Muscle of back (tissue), 3 donors: ENCODE measurements at regions not wholly inside any gene's neighbourhood (a gene's known extent, or its start where the extent isn't known, plus 50 kb on each side); places are given as distances from the start of the nearest gene placed in this dataset.
A peak's percentile ranks its signal among the peaks of the same experiment; 100 is the strongest.

Experiments
- DNase-seq, 3 donors: peaks; one replicate each; pipeline versions ENCODE4 v3.0.0 to v3.0.0-alpha.2; 2013

DNA sequence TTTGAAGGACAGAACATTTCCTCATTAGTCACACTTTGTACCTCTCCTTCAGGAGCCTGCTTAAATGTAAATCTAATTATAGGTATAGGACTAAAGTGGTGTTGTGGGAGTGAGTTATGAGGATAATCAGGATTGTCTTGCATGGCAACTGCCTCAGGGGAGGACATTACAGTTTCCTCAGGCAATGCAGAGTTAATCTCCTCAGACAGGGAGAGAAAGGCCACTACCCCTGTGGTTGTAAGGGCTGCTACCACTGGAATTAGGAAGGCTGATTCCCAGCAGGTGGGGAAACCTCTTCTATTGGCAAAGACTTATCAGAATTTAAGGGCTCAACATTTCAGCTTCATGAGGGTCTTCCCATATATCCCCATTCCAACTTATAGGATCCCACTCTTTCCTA, 286.8 kb upstream of the PBX1 start:
- DNase-seq = no peak

DNA sequence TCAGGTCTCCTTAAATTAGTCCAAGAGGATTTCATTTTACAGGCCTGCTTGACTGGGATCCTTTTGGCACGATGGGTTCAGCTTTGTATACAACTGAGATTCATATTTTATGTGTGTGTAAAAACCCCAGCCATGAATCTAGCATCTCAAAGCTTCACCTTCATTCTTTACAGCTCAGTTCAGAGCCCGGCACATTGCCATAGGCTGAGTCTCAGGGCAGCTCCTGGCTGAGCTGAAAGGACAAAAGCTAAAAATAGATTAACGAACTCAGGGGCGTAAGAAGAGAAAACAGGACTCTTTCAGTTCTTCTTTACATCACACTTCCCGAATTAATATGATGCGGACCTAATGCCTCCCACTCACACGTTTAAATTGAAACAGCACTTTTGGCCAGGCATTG, 262.8 kb upstream of the PBX1 start:
- DNase-seq = peak in 1 of 3 donors; percentile 13

DNA sequence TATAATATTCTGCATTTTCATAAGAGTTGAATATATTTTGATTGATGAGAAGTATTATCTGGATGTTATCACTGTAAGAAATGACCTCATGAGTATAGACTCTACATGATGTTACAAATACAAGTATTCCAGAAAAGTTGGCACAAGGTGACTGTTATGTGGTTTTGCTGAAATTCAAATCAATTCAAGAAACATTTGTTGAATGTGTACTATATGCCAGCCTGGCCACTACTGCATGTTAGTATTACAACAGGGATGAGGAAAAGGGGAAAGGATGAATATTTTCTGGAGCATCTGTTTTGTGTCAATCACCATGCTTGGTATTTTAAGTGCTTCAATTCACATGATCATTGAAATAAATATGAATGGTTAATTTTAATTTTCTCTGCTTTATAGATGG, 250.9 kb upstream of the PBX1 start:
- DNase-seq = no peak

DNA sequence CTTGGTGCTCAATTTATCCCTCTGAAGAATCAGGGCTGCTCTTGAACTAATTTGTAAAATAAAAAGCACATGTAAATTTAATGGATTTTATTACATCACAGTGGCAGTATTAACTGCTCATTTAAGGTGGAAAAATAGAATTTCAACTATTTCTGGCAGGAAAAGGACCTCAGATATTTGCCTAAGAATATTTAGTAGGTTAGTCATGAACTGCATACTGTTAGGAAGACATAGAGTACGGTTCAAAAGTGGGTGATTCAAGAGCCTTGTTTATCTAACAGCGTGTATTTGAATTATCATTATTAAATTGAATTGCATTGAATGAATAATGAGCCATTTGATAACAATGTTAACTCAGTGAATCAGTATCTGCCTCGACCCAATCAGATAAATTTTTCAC, 248.8 kb upstream of the PBX1 start:
- DNase-seq = peak in 1 of 3 donors; percentile 37

DNA sequence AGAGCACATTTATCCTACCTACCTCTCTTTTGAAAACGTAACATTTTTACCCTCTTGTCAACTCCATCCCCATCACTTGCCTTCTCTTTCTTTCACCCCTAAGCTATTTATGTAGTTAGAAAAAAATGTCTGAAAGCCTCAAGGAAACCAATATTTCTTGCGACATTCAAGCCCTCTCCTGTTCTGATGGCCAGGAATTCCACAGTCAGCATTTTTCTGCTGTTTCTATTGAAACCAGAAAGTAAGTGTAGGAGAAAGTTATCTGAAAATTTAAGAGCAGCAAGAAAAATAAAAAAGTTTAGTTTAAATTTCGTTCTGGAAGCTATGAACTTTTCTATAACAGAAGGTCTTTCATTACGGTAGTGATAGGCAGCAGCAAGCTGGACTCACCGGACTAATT, 247.6 kb upstream of the PBX1 start:
- DNase-seq = no peak

DNA sequence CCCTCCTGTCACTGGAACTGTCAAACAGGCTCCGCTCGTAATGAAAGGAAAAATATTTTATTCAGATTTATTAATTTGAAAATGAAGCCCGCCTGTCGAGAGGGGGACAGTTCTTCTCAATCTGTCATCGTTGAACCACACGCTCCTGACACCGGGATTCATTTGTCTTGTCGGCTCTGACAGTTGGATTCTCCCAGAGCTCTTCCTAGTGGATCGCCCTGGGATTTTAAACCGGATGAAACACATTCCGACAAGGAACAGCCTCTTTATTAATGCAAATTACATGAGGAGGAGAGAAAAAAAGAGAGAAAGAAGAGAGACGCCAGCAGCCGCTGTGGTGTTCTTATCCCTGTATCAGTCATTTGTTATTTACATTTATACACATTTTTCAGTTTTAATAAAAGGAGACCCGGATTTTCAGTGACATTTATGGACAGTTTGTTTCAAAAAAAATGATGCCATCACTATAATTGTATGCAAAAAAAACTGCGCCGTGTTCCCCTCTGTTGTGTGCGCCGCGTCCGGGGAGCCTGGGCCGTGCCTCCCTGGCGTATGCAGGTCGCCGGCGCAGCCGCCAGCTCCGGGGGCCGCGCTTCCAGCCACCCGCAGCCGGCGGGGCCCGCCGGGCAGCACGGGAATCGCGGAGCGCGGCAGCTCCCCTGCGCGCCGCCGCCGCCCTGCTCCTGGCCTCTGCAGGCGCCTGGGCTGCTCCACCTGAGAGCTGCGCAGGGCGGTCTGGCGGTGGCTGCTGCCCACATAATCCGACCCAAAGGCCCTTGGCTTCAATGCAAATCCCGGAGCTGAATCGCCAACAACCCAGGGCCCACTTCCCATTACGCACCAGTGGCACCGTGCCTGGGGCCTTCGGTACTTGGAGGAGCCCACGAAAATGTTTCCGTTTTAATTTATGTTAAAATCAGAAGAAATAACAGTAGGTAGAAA, 237.9 kb upstream of the PBX1 start:
- peak in 2 of 3 donors; percentile 17 to 36 for DNase-seq

DNA sequence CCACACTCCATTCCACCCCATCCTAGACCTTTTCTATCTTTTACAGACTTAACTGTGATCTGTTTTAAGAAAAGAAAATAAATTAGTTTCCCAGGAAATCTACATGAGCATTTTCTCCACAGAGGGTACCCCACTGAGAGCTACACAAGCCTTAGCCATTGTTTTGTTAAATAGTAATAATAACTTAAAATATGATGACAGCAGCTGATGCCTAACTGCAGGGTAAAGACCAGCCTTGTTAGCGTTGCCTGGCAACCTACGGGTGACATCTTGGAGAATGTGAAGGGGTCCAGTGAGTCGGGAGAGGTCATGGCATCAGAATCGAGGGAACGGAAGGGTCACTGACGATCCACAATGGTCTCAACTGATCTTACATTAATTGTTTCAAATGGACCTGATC, 233.2 kb upstream of the PBX1 start:
- DNase-seq = no peak

DNA sequence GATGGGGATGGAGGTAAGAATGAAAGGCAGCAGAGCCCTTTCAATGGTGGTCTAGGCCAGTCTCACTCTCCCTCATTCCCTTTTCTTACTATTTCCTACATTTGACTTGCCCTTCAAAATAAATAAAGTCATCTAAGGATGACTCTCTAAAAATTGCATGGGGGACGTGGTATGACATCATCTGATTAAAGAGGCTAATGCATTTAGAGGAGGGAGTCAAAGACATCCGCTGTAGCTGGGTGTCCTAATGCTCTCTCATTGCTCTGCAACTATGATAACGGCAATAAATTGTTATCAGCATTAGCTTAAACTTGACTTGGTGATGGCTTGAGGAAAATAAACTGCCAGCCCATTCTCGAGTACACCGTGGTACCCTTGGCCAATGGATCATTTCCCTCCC, 225.6 kb upstream of the PBX1 start:
- no peak for DNase-seq

DNA sequence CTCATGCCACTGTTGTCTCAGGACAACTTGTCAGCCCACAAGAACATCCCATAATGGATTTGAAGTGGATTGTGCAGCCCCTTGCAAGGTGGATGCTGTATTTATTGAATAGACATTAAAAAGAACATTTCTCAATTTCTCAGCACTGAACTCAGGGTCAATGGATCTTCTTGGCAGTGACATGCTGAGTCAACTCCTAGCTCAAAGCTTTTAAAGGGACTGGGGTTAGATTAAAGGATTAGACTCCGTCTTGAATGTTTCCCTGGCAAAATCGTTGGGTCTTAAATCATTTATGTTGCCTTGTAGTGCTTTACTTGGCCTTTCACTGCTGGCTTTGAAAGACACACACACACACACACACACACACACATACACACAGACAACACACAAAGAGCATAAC, 221.6 kb upstream of the PBX1 start:
- no peak for DNase-seq

DNA sequence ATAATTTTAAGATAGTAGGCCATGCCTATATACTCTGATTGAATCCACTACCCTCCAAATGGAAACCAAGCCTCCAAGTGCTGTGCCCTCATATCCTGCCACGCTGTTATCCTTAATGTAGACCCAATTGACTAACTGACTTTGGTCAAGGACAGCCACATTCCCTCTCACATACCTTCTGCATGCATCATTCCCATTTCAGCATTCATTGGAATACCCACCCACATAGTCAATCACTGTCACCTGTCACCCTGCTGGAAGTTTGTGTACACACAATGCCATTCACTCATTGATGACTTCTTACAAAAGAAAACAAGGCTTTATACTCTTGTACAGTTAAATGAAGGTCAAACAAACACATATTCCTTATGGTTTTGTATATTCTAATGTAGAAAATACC, 221.1 kb upstream of the PBX1 start:
- no peak for DNase-seq

DNA sequence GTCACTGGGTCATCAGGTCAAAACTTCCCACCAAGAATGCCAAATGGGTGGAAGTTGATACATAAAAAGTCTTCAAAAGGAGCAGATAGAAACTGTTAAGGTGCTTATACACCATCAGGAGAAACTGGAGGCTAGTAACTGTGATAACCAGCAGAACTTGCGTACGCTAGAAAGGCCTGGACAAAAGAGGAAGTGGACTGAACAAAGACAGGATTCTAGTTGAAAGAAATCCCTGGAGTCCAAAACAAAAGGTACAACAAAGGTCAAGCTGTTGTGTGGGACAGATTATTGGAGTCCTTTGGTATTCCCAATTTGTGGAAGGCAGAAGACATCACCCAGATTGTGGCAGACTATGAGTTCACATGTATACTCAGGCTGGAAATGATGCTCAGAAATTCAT, 215.8 kb upstream of the PBX1 start:
- no peak for DNase-seq

DNA sequence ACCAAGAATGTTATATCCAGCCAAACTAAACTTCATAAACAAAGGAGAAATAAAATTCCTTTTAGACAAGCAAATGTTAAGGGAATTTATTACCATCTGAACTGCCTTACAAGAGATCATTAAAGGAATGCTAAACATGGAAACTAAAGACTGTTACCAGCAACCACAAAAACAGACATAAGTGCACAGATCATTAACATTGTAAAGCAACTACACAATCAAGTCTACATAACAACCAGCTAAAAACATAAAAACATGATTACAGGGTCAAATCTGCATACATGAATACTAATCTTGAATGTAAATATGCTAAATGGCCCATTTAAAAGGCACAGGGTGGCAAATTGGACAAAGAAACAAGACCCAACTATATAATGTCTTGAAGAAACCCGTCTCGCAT, 211.0 kb upstream of the PBX1 start:
- no peak for DNase-seq

DNA sequence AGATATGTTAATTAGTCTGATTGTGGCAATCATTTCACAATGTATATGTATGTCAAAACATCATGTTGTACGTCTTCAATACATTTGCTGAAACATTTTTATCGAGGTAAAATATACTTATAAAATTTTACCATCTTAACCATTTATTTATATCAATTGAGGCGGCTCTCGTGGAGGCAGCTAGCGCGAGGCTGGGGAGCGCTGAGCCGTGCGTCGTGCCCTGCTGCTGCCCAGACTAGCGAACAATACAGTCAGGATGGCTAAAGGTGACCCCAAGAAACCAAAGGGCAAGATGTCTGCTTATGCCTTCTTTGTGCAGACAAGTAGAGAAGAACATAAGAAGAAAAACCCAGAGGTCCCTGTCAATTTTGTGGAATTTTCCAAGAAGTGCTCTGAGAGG, 202.5 kb upstream of the PBX1 start:
- DNase-seq = no peak

DNA sequence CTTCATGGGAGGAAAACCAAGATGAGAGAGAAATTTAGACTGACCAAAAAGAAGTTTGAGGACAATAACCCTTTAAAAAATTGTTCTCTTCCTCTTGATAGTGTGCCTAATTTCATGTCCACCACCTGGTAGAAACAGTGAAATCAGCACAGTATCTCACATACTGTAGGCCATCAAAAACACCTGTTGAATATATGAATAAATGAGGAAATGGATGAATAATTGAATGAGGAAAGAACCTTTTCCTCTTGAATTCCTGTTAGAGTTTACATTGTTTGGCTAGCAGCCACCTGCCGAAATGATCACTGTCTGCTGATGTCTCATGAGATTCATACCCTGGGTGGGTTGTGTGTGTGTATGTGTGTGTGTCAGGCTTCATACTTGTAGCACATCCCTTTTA, 198.7 kb upstream of the PBX1 start:
- DNase-seq = no peak

DNA sequence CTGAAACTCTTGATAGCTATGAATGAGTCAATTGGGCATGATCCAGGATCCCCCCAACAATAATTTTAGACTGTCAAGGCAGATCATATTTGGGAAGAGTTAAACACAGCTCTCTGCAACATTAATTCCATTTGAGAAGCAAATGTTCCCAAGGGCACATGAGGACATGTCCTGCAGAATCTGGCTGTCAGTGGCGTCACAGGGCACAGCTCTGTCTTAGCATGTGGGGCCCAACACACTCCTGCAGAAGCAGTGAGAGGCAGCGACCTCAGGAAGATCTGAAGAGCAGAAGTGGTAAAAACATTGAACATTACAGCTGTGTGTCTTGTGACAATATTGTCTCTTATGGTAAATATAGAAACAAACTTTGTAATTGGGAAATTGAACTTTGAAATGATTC, 197.1 kb upstream of the PBX1 start:
- DNase-seq = no peak

DNA sequence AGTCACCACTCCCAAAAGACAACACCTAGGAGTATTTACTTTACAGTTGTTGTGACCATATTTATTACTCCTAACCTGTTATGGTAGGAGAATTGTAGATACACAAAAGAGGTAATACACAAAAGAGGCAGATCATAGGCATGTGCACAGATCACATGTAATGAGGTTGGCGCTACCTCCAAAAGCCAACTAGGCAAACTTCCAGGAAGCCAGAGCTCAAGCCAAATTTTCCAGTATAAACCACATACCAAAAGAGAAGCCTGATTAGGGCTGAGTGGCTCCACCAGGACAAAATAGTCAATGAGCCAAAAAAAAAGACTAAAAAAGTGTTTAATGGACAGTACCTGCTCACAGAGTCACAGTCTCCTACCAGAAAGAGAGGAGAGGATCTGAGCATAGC, 195.0 kb upstream of the PBX1 start:
- DNase-seq = no peak

DNA sequence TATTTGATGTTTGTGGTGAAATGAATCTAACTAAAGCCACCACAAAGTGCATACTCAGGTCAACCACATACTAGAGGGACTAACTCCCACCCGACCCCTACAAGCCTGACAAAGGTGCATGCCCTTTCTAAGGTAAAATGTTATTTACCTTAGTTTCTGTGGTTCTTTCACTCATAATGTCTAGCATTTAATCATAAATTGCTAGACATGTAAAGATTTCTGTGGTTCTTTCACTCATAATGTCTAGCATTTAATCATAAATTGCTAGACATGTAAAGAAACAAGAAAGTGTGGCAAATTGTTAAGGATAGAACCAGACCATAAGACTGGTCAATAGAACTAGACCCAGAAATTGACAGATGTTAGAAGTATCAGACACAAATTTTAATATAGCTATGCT, 193.0 kb upstream of the PBX1 start:
- DNase-seq = no peak

DNA sequence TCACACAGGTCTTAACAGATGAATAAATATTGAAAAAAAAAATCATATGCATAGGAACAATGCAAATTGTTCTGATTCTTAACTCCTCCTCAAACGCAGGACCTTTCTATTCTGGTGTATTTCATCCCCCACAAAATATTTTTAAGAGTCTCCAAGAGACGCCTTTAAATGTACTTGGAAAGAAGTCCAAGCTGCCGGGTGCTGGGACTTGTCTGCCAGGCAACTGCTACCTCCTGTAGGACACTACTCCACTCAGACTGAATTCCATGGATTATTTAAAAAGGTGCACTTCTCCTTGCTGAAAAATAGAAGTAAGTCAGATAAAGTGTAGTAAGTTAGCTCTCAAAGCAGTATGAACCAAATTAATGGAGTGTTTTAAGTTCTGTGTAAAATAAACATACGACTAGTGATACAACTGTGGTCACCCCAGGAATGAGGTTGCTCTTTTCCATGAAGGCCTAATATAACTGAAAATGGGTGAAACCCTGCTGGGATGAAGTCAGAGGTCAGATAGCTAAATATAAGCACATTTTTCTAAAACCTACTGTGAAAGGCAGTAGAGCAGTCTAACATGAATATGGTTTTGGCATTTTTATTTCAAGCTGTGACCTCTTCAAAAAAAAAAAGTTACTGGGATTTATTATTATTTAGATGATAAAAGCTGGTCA, 189.2 kb upstream of the PBX1 start:
- DNase-seq = no peak

DNA sequence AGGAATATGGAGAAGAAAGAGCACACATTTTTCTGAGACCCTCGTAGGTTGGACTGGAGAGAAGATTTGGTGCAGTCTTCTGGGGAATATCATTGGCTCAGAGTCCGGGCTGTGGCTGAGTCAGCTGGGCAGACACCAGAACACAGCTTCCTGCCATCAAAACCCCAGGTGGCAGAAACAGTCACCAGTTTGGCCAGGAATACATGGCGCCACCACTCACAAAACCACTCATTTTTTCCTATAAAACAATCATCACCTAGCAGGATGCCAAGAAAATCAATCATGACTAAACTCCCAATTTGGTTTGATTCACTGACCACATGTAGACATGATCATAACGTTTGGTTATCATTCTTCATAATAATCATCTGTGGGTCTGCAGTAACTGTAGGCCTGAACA, 178.1 kb upstream of the PBX1 start:
- peak; percentile 7 to 60 (median 10) for DNase-seq

DNA sequence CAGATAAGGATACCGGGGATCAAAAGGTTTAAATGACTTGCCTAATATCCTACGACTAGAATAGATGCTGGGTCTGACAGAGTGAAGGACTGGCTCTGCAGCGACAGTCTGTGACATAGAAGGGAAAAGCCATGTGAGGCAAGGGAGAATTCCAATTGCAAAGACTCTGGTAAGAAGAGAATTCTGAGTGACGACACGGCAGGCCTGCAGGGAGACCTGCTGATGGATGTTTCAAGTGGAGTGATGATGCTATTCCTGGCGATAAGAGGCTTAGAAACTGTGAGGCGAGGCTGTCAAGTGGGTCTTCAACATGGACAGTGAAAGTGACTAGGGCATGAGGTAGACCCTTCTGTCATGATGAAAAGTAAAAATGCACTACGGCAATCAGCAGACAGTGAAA, 176.6 kb upstream of the PBX1 start:
- no peak for DNase-seq

DNA sequence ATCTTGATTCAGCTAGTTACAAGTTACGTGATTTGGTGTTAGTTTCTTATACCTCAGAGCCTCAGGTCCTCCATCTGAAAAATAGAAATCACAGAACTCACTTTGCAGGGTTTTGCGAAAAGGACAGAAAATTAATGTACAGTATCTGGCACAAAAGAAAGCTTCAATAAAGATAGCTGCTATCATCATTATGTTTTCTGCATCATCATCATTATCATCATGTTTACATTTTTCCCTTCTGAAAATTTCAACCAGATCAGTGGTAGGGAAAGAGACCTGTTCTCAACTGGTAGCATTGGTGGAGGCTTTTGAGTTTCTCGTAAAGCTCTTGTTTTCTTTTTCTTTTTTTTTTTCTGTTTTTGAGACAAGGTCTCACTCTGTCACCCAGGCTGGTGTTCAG, 174.7 kb upstream of the PBX1 start:
- no peak for DNase-seq

DNA sequence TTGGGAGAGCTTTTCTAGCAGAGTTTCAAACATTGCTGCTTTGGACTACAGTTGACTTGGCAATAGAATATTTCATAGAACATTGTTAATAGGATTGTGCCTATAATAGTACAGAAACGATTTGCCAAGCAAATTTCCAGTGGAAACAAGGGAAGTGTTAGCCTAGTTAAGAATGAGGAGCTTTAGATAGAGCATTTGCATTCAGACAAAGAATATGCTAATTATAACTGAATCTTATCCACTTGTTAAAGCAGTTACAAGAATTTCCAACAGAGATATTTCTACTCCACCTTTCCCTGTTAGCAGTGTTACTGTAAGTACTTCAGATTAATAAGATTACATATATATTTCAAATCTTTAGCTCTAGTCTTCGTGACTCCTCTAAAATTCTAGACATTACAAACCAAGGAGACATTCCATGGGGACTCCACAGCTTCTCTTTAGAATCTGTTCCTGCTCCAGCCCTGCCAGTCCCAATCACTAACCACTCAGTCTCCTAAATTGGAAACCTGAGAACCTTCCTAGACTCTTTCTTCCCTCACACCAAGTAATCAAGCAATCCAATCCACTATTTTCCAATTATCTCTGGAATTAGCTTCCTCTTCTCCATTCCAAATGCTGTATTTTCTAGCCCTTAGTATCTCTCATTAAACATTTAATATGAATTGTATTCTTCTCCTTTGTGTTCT, 141.8 kb upstream of the PBX1 start:
- DNase-seq = no peak

DNA sequence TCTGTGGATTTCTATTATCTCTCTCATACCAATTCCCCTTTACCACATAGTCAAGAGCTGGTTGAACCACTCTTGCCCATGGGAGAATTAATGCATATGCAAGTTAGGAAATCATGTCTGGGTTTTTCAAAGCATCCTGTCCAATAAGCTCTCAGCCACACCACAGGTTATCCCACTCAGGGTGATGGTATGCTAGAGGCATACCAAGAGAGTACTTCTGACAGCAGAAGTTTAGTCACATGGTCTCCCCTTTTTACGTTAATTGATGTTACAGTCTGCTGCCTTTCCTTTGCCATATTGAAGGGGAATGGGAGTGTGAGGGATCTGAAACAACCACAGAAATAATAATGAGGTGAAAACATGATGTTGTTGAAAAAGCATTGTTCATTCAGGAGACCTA, 135.8 kb upstream of the PBX1 start:
- DNase-seq = no peak
